ENCODE measurements at regions not wholly inside any gene's neighbourhood (a gene's known extent, or its start where the extent isn't known, plus 50 kb on each side); places are given as distances from the start of the nearest gene placed in this dataset.
A peak's percentile ranks its signal among the peaks of the same experiment; 100 is the strongest.

- no peak for DNase-seq (ENCODE audit: insufficient read length, low spot score, missing footprints)
- TF ChIP-seq CTCF (IDR thresholded peaks at IDR 0.05; ENCODE audit: extremely low read depth, low read depth, low read length), result no peak
- Histone ChIP-seq H3K36me3 (ENCODE audit: insufficient read depth, low read length) (no peaks in the 10 kb centered on the region), H2AFZ (ENCODE audit: low read length) (no peak overlapping the region), H3K4me2 (ENCODE audit: insufficient read depth, low read length) (no peak overlapping the region), H3K4me1 (ENCODE audit: insufficient read depth, low read length) (no peaks in the 10 kb centered on the region), H3K27ac (ENCODE audit: low read depth, low read length) (no peak overlapping the region), H3K27me3 (ENCODE audit: insufficient read depth, low read length) (no peaks in the 10 kb centered on the region), H3K9me3 (ENCODE audit: low read depth, low read length) (no peaks in the 10 kb centered on the region), H4K20me1 (ENCODE audit: insufficient read depth, low read length) (no peaks in the 10 kb centered on the region), H3K4me3 (ENCODE audit: insufficient read depth, low read length) (no peak overlapping the region), H3K79me2 (ENCODE audit: insufficient read depth, low read length) (no peaks in the 10 kb centered on the region)
Measured at GRCh38 chr11:97739932-97740800, 1280.6 kb upstream of the CNTN5 start.

DNA sequence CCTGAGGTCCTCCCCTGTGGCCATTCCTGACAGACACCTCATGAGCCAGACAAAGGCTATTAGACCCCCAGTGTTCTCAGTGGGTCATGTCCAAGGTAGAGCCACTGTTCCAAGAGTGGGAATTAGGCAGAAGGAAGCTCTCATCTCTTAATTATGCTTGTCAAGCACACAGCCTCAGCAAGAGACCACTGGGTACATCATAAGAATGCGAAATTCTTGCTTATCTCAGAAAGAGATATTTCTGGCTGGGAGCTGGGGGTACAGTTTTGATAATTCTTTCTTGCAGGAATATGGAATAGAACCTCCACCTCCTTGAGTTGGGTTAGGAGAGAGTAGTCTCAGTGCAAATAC is 1280.0 kb upstream of the CNTN5 start:
- DNase-seq (ENCODE audit: insufficient read length, low spot score, missing footprints), result no peak
- no peak overlapping the region for H3K27ac ChIP-seq (ENCODE audit: low read depth, low read length)
- H2AFZ ChIP-seq (ENCODE audit: low read length), result no peak overlapping the region
- no peaks in the 10 kb centered on the region for H3K9me3 ChIP-seq (ENCODE audit: low read depth, low read length)
- no peaks in the 10 kb centered on the region for H3K79me2 ChIP-seq (ENCODE audit: insufficient read depth, low read length)
- no peak overlapping the region for H3K4me3 ChIP-seq (ENCODE audit: insufficient read depth, low read length)
- no peak for TF ChIP-seq CTCF (IDR thresholded peaks at IDR 0.05; ENCODE audit: extremely low read depth, low read depth, low read length)
- no peak overlapping the region for H3K4me2 ChIP-seq (ENCODE audit: insufficient read depth, low read length)
- no peaks in the 10 kb centered on the region for H4K20me1 ChIP-seq (ENCODE audit: insufficient read depth, low read length)
- H3K4me1 ChIP-seq (ENCODE audit: insufficient read depth, low read length), result no peaks in the 10 kb centered on the region
- no peaks in the 10 kb centered on the region for H3K27me3 ChIP-seq (ENCODE audit: insufficient read depth, low read length)
- no peaks in the 10 kb centered on the region for H3K36me3 ChIP-seq (ENCODE audit: insufficient read depth, low read length)

DNA sequence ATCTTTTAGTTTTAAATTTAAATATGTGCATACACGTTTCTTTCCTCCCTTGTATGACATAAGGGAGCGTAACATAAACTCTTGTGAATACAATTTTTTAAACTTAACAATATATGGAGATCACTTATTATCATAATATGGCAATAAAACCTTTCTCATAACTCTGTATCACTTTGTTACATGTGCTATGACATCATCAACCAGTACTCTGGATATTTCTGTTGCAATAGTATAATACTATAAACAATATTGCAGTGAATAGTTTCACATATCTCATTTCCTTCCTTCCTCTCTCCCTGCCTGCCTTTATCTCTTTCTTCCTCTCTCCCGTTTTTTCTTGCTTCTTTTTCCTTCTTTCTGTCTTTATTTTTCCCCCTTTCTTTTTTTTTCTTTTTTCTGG is 1278.0 kb upstream of the CNTN5 start:
- H3K4me2 ChIP-seq (ENCODE audit: insufficient read depth, low read length), result no peak overlapping the region
- H3K4me3 ChIP-seq (ENCODE audit: insufficient read depth, low read length), result no peak overlapping the region
- H2AFZ ChIP-seq (ENCODE audit: low read length), result no peak overlapping the region
- no peaks in the 10 kb centered on the region for H3K36me3 ChIP-seq (ENCODE audit: insufficient read depth, low read length)
- no peaks in the 10 kb centered on the region for H3K9me3 ChIP-seq (ENCODE audit: low read depth, low read length)
- H3K27ac ChIP-seq (ENCODE audit: low read depth, low read length), result no peak overlapping the region
- no peaks in the 10 kb centered on the region for H3K27me3 ChIP-seq (ENCODE audit: insufficient read depth, low read length)
- H4K20me1 ChIP-seq (ENCODE audit: insufficient read depth, low read length), result no peaks in the 10 kb centered on the region
- no peaks in the 10 kb centered on the region for H3K4me1 ChIP-seq (ENCODE audit: insufficient read depth, low read length)
- DNase-seq (ENCODE audit: insufficient read length, low spot score, missing footprints), result no peak
- TF ChIP-seq CTCF (IDR thresholded peaks at IDR 0.05; ENCODE audit: extremely low read depth, low read depth, low read length), result no peak
- no peaks in the 10 kb centered on the region for H3K79me2 ChIP-seq (ENCODE audit: insufficient read depth, low read length)

DNA sequence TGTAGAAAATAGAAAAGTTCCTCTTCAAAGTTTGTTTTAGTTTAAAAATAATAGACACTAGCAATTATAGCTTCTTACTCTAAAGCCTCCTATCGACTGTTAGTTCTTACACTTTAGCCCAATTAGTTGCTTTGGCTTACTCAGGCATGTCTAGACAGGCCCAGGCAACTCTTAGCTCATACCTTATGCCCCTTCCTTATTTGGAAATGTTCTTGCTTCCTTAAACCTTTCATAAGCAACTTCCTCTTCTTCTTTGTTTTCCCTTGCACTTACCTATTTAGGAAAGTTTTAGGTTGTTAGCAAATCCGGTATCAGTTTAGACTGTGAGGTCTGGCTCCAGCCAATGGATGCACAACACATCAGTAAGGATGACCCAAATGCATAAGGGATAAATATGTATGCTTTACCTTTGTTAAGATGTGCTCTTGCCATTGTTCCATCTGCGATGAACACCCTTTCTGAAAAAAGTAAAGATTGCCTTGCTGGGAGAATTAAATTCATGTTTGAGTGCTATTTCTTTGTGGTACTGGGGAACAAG is 1277.5 kb upstream of the CNTN5 start:
- TF ChIP-seq CTCF (IDR thresholded peaks at IDR 0.05; ENCODE audit: extremely low read depth, low read depth, low read length), result no peak
- Histone ChIP-seq H2AFZ (ENCODE audit: low read length) (peak overlapping the region; percentile 66), H3K27ac (ENCODE audit: low read depth, low read length) (no peak overlapping the region), H3K27me3 (ENCODE audit: insufficient read depth, low read length) (no peaks in the 10 kb centered on the region), H4K20me1 (ENCODE audit: insufficient read depth, low read length) (no peaks in the 10 kb centered on the region), H3K9me3 (ENCODE audit: low read depth, low read length) (no peaks in the 10 kb centered on the region), H3K4me3 (ENCODE audit: insufficient read depth, low read length) (no peak overlapping the region), H3K4me1 (ENCODE audit: insufficient read depth, low read length) (no peaks in the 10 kb centered on the region), H3K36me3 (ENCODE audit: insufficient read depth, low read length) (no peaks in the 10 kb centered on the region), H3K79me2 (ENCODE audit: insufficient read depth, low read length) (no peaks in the 10 kb centered on the region), H3K4me2 (ENCODE audit: insufficient read depth, low read length) (no peak overlapping the region)
- DNase-seq (ENCODE audit: insufficient read length, low spot score, missing footprints), result no peak

Data from osteoblast (primary cell).